UCSD-AML1 (cell line): ENCODE measurements at regions not wholly inside any gene's neighbourhood (a gene's known extent, or its start where the extent isn't known, plus 50 kb on each side); places are given as distances from the start of the nearest gene placed in this dataset.

Source experiments
- DNase-seq: peaks from one replicate; lab custom pipeline; 2025; ENCODE audit not compliant: unreplicated experiment; lab: John Stamatoyannopoulos, UW

- no peak for DNase-seq
These were observed 300.4 kb upstream of the B3GAT1 start for GRCh38 chr11:134712228-134713145.

DNA sequence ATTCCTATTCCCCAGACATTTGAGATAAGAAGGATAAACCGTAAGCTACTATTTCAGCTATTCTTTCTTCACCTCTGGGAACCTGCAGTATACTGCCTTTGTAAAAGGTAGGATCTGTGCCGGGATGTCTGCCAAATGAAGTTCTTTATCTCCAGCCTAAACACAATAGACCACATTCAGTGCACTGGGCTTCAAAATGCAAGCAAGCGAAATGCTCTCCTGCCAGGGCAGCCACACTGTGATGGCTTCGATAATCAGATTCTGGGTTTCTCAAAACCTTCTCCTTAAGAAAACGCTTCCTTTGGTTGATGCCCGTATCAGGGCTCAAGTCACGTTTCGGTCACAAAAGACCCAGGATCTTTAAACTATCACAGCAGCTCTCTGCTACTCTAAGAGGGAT, 299.5 kb upstream of the B3GAT1 start:
- no peak for DNase-seq

- no peak for DNase-seq
These were observed 298.9 kb upstream of the B3GAT1 start for GRCh38 chr11:134710861-134711407.

- DNase-seq: no peak
These were observed 293.8 kb upstream of the B3GAT1 start for GRCh38 chr11:134705858-134706257.

GRCh38 chr11:134702827-134703226, 290.8 kb upstream of the B3GAT1 start:
- DNase-seq: no peak

DNA sequence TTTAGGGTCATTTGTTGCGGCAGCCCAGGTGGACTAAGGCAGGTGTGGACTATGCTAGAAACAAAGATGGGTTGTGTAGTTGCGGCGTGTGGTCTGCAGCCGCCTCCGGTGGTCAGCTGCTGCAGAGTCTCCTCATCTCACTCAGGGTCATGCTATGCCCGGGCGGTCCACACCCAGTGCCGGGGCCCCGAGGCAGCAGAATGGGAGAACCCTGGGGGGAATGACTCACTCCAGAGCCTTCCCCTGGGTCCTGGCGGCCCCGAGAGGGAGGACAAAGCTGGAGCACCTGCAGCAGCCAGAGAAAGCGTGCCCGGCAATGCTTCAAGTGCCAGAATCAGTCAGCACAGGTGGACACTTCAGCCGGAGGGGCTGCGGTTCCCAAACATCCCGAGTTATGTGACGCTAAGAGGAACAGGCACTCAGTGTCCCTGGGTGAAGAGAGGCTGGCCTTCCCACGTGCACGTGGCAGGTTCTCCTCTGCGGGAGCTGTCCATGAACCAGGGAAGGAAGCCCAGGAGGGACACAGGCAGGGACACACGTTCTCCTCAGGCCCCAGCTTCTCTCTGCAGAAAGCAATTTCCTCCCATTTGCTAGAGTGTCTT, 289.6 kb upstream of the B3GAT1 start:
- DNase-seq: no peak

DNA sequence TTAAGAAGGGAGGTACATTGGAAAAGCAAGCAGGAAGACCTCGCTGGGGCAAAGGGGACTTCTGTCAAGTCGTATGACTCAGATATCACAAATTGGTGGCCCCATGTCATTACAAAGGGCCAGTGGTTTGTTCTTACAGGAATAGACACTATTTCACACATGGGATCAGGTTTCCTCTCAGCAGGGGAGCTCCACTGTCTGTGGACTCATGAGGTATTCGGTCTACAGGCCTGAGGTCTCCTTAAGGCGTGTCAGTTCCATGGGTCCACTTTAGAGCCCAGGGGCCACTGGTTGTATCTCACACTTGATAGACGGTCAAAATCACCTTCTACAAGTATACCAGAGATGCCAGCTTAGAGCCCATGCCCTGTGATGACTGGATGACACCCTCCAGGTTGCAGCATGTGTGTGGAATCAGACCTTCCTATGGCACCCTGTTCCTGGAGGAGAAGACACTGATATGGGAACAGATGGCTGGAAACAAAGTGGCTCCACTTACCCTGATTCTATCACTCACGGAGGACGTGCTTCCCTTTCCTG, 288.1 kb upstream of the B3GAT1 start:
- no peak for DNase-seq

DNA sequence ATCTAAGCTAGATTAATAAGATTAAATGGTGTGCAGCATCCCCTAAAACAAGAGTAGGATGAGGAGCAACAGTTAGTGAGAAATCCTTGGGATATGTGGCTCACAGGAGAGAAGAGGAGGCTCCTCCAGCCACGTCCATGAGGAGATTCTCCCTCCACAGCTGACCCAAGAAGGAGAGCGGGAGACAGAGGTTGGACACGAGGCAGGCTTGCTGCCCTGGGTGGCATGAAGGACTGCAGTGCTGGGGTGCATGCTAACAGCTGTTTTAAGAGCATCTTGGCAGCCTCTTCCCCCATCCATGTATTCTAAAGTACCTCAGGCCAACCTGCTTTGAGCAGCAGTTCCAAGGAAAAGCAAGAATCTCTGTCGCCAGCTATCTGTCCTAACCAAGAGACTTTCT, 284.4 kb upstream of the B3GAT1 start:
- no peak for DNase-seq

DNA sequence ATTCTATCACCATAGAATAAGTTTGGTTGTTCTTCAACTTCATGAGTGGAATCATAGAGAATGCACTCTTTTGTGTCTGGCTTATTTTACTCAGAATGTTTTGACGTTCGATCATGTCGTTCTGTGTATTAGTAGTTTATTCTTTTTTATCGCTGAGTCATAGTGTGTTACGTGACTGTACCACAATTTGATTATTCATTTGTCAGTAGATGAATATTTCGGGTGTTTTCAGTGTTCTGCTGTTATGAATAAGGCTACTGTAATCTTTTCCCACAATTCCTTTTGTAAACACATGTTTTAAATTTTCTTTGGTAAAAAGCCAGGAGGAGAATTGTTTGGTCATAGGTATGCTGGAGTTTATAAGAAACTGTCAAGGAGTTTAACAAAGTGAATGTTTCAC, 279.9 kb upstream of the B3GAT1 start:
- DNase-seq: no peak

DNA sequence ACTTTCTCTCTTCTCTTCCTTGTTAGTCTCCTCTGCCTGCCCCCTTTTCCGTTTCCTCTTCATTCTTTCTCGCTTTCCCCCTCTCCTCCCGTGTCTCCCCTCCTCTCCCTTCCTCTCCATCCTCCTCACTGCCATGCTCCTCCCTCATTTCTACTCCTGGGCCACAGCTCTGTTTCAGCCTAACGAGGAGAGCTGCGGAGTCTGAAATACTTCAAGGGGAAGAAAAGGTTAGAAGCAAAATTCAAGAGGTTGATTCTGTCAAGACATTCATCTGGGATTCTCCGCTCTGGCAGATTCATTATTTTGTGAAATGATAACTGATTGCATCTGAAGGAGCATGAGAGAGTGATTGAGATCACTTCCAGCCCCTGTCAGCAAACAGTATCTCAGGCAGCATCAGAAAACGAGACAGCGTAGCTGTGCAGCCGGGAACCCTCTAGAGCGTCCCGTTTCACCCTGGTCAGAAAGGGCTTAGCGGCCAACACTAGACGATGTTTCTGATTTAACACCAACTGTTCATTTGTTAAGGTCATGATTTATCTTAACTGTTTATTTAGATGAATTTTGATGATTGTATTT, 279.3 kb upstream of the B3GAT1 start:
- no peak for DNase-seq

- DNase-seq: no peak
These were observed 277.8 kb upstream of the B3GAT1 start for GRCh38 chr11:134689886-134690285.

GRCh38 chr11:134687548-134687947, 275.5 kb upstream of the B3GAT1 start:
- DNase-seq: no peak

GRCh38 chr11:134686460-134687061, 274.5 kb upstream of the B3GAT1 start:
- no peak for DNase-seq

- no peak for DNase-seq
These were observed 273.8 kb upstream of the B3GAT1 start for GRCh38 chr11:134685793-134686380.

- no peak for DNase-seq
These were observed 272.5 kb upstream of the B3GAT1 start for GRCh38 chr11:134684576-134684975.

- DNase-seq: no peak
These were observed 271.8 kb upstream of the B3GAT1 start for GRCh38 chr11:134683860-134684259.

- DNase-seq: no peak
These were observed 270.5 kb upstream of the B3GAT1 start for GRCh38 chr11:134682577-134682976.

GRCh38 chr11:134679592-134679991, 267.6 kb upstream of the B3GAT1 start:
- no peak for DNase-seq

GRCh38 chr11:134678744-134679143, 266.7 kb upstream of the B3GAT1 start:
- no peak for DNase-seq

GRCh38 chr11:134677891-134678551, 266.0 kb upstream of the B3GAT1 start:
- DNase-seq: no peak
